Neural cell (in vitro differentiated cells): ENCODE measurements at regions not wholly inside any gene's neighbourhood (a gene's known extent, or its start where the extent isn't known, plus 50 kb on each side); places are given as distances from the start of the nearest gene placed in this dataset.

Experiments used
- EP300 ChIP-seq: fragments of 450-650 bp; conservative IDR thresholded peaks from 2 replicates; pipeline ENCODE4 v1.6.1; 2014; ENCODE audit warnings: antibody characterized with exemption, mild to moderate bottlenecking, moderate library complexity; ENCODE audit not compliant: poor library complexity, severe bottlenecking
- EZH2 ChIP-seq: fragments of 200-600, 300-800 bp; shearing (Covaris generic), sonication (generic); IDR thresholded peaks from 2 replicates; pipeline ENCODE4 v1.6.1; 2014; ENCODE audit warnings: antibody characterized with exemption, low read length, borderline replicate concordance, mild to moderate bottlenecking; ENCODE audit not compliant: insufficient read depth, poor library complexity, severe bottlenecking
- RAD21 ChIP-seq: fragments of 450-650 bp; conservative IDR thresholded peaks from 2 replicates; pipeline ENCODE4 v1.6.1; 2014; ENCODE audit warnings: antibody characterized with exemption, mild to moderate bottlenecking, moderate library complexity
- TF ChIP-seq, protein P1 (sequence below): fragments of 450-650 bp; IDR thresholded peaks from 2 replicates; pipeline ENCODE4 v1.5.1; 2014; ENCODE audit warnings: antibody characterized with exemption, mild to moderate bottlenecking, moderate library complexity; ENCODE audit not compliant: poor library complexity, severe bottlenecking

DNA sequence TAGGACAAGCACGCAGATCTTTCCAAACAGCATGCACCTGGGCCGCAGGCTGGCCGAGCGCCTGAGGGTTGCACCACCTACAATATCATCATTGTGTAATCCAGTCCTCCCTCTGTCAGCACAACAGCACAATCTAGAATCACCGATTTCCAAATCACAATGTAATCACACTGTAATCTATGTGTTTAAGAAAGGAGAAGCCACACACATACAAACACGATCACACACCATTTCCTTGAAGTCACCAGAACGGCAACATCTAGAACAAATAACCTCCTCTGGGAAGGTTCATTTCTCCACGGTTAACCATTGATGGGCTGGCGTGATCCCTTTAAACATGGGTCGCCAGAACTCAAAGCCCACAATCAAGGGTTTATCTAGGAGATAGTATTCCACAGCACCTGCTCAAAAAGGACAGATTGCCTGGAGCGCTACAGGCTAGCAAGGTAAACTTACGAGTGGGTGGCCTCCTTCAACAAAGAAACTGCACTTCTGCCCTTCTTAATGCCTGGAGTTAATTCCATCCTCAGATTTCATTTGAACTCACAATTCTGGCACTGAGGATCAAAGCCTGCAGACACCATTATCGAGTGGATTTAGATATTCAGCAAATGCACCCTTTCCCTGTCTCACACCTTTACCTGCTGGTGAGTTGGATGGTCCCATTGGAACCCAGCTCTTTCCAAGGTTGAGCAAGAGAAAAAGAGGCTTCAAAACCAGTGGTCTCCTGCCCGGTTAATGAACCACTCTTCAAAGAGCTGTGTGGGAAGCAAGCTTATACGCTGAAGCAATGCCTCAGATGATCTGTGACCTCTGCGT, 83.8 kb upstream of the FOXQ1 start:
- TF ChIP-seq, protein P1, sequence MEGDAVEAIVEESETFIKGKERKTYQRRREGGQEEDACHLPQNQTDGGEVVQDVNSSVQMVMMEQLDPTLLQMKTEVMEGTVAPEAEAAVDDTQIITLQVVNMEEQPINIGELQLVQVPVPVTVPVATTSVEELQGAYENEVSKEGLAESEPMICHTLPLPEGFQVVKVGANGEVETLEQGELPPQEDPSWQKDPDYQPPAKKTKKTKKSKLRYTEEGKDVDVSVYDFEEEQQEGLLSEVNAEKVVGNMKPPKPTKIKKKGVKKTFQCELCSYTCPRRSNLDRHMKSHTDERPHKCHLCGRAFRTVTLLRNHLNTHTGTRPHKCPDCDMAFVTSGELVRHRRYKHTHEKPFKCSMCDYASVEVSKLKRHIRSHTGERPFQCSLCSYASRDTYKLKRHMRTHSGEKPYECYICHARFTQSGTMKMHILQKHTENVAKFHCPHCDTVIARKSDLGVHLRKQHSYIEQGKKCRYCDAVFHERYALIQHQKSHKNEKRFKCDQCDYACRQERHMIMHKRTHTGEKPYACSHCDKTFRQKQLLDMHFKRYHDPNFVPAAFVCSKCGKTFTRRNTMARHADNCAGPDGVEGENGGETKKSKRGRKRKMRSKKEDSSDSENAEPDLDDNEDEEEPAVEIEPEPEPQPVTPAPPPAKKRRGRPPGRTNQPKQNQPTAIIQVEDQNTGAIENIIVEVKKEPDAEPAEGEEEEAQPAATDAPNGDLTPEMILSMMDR = no peak
- TF ChIP-seq EP300 (no peak), EZH2 (no peak), RAD21 (no peak)
